ENCODE measurements at regions not wholly inside any gene's neighbourhood (a gene's known extent, or its start where the extent isn't known, plus 50 kb on each side); places are given as distances from the start of the nearest gene placed in this dataset.

- TF ChIP-seq EZH2 (IDR thresholded peaks at IDR 0.05; ENCODE audit: low read length, unreplicated experiment) = no peak
- TF ChIP-seq CTCF (conservative IDR thresholded peaks at IDR 0.05; ENCODE audit: low read depth, low read length) = no peak
Observed at GRCh38 chr5:20128343-20128742, 140.3 kb upstream of the CDH18 start.
